GM12878 (cell line): ENCODE measurements at regions not wholly inside any gene's neighbourhood (a gene's known extent, or its start where the extent isn't known, plus 50 kb on each side); places are given as distances from the start of the nearest gene placed in this dataset.

Experiments used
- ATAC-seq: fragments of 200-7000 bp; cut with Tn5 transposase; 3 replicates; pipeline ENCODE4 v1.9.1; 2020; ENCODE audit warnings: mild to moderate bottlenecking, moderate library complexity
- BruUV-seq: library from RNA; stranded (reverse); fragments of 400-500 nt; replicated peaks from 2 replicates; lab custom pipeline; 2021; lab: Mats Ljungman, UMichigan
- CTCF ChIA-PET: fragments of 300-600 bp; sonication (Branson Sonifier 250); formaldehyde crosslinking; extraction: SDS; loops from one replicate; lab custom pipeline; 2021; ENCODE audit warnings: inconsistent platforms; lab: Yijun Ruan, JAX
- POLR2A ChIA-PET: fragments of 350-600 bp; formaldehyde crosslinking; extraction: SDS; loops from one replicate; lab custom pipeline; 2021; ENCODE audit warnings: inconsistent platforms; lab: Charles Lee
- RAD21 ChIA-PET: fragments of 300-600 bp; sonication (Branson Sonifier 250); formaldehyde crosslinking; loops from one replicate; lab custom pipeline; 2023; ENCODE audit warnings: antibody characterized with exemption; ENCODE audit not compliant: unreplicated experiment; lab: Charles Lee
- SMC1A ChIA-PET: fragments of 300-600 bp; sonication (Branson Sonifier 250); formaldehyde crosslinking; loops from one replicate; lab custom pipeline; 2023; ENCODE audit not compliant: unreplicated experiment, uncharacterized antibody; lab: Charles Lee
- DNase-seq: peaks from one replicate; pipeline ENCODE4 v3.0.0-alpha.2; 2011; ENCODE audit warnings: low read depth, low spot score
- FAIRE-seq: peaks from 3 replicates; lab custom pipeline; 2011; peaks lifted over from hg19 to GRCh38; lab: Jason Lieb, UNC
- H2AFZ ChIP-seq: 2 replicates; pipeline ENCODE4 v1.6.0; 2011; ENCODE audit warnings: low read depth, low read length, control low read depth; ENCODE audit not compliant: control insufficient read depth
- H3K27ac ChIP-seq: 2 replicates; pipeline ENCODE4 v1.5.1; 2011; ENCODE audit warnings: control low read depth; ENCODE audit not compliant: control insufficient read depth, insufficient read depth
- H3K27me3 ChIP-seq, 2 experiments: replicated peaks in 1 of 2; 2 replicates each; pipeline versions ENCODE4 v1.6.0 to v1.6.1; 2011; ENCODE audit warnings: low read length in 1 of 2; ENCODE audit not compliant: control insufficient read depth in 2 of 2, insufficient read depth in 2 of 2
- H3K36me3 ChIP-seq, 2 experiments: 2 replicates each; pipeline ENCODE4 v1.5.1; 2011; ENCODE audit warnings: low read length in 1 of 2; ENCODE audit not compliant: control insufficient read depth in 2 of 2, insufficient read depth in 2 of 2
- H3K4me1 ChIP-seq: 2 replicates; pipeline ENCODE4 v1.6.1; 2011; ENCODE audit warnings: mild to moderate bottlenecking, low read length, moderate library complexity, mixed read lengths; ENCODE audit not compliant: control insufficient read depth, insufficient read depth
- H3K4me2 ChIP-seq: 2 replicates; pipeline ENCODE4 v1.6.0; 2011; ENCODE audit warnings: control low read depth; ENCODE audit not compliant: control insufficient read depth, insufficient read depth
- H3K4me3 ChIP-seq: fragments of 200-600 bp; sonication (generic); 2 replicates; pipeline ENCODE4 v1.5.1; 2016
- H3K79me2 ChIP-seq: 2 replicates; pipeline ENCODE4 v1.6.0; 2011; ENCODE audit warnings: low read length; ENCODE audit not compliant: control insufficient read depth, insufficient read depth
- H3K9ac ChIP-seq: 2 replicates; pipeline ENCODE4 v1.8.0; 2011; ENCODE audit warnings: low read length, control low read depth, mixed read lengths; ENCODE audit not compliant: control insufficient read depth, insufficient read depth
- H3K9me3 ChIP-seq: replicated peaks from 3 replicates; pipeline ENCODE4 v1.5.1; 2011; ENCODE audit warnings: mild to moderate bottlenecking, low read length; ENCODE audit not compliant: control insufficient read depth, insufficient read depth
- H4K20me1 ChIP-seq: 2 replicates; pipeline ENCODE4 v1.6.0; 2011; ENCODE audit not compliant: control insufficient read depth, insufficient read depth
- BCL3 ChIP-seq: IDR thresholded peaks from 2 replicates; pipeline ENCODE4 v1.6.1; 2011; ENCODE audit warnings: borderline replicate concordance, low read depth, mild to moderate bottlenecking, moderate library complexity, low read length; ENCODE audit not compliant: insufficient read depth, poor library complexity, severe bottlenecking
- BCLAF1 ChIP-seq: fragments of 450-650 bp; IDR thresholded peaks from 2 replicates; pipeline ENCODE4 v1.6.1; 2017; ENCODE audit warnings: antibody characterized with exemption, mild to moderate bottlenecking, moderate library complexity
- CBX3 ChIP-seq: fragments of 200-600 bp; sonication (generic); IDR thresholded peaks from 2 replicates; pipeline ENCODE4 v1.6.1; 2016; ENCODE audit warnings: low read depth, borderline replicate concordance
- HDAC6 ChIP-seq: fragments of 200-600 bp; sonication (generic); IDR thresholded peaks from one replicate; pipeline ENCODE4 v1.8.0; 2017; ENCODE audit warnings: antibody characterized with exemption; ENCODE audit not compliant: unreplicated experiment
- MEF2B ChIP-seq: fragments of 450-650 bp; IDR thresholded peaks from 2 replicates; pipeline ENCODE4 v1.6.1; 2018; ENCODE audit warnings: mild to moderate bottlenecking, moderate library complexity; ENCODE audit not compliant: partially characterized antibody, poor library complexity, severe bottlenecking
- MYB ChIP-seq: fragments of 150-350 bp; IDR thresholded peaks from 2 replicates; pipeline ENCODE4 v1.6.1; 2014; ENCODE audit warnings: mild to moderate bottlenecking, low read depth, low read length, borderline replicate concordance
- POLR2AphosphoS5 ChIP-seq: IDR thresholded peaks from 2 replicates; pipeline ENCODE4 v1.6.1; 2011; ENCODE audit warnings: mild to moderate bottlenecking, low read length, inconsistent platforms
- RAD21 ChIP-seq: IDR thresholded peaks from 2 replicates; pipeline ENCODE4 v1.6.1; 2011; ENCODE audit warnings: mild to moderate bottlenecking, low read depth, low read length, moderate library complexity; ENCODE audit not compliant: insufficient read depth
- TAF1 ChIP-seq: IDR thresholded peaks from 2 replicates; pipeline ENCODE4 v1.6.1; 2011; ENCODE audit warnings: mild to moderate bottlenecking, low read depth, low read length, borderline replicate concordance
- TCF12 ChIP-seq: IDR thresholded peaks from 2 replicates; pipeline ENCODE4 v1.6.1; 2011; ENCODE audit warnings: low read depth, mild to moderate bottlenecking, low read length
- TCF7 ChIP-seq: IDR thresholded peaks from 2 replicates; pipeline ENCODE4 v1.6.1; 2014; ENCODE audit warnings: antibody characterized with exemption, borderline replicate concordance
- YY1 ChIP-seq: IDR thresholded peaks from 2 replicates; pipeline ENCODE4 v1.6.1; 2011; ENCODE audit warnings: low read depth, mild to moderate bottlenecking, low read length
- ZNF622 ChIP-seq: fragments of 450-650 bp; IDR thresholded peaks from 2 replicates; pipeline ENCODE4 v1.6.1; 2017; ENCODE audit warnings: mild to moderate bottlenecking, inconsistent platforms
- WGBS: methylation state at CpG from one replicate; pipeline ENCODE4 v1.1.6; 2016; ENCODE audit warnings: low lambda C conversion rate; ENCODE audit not compliant: insufficient replicate concordance, insufficient coverage; ENCODE audit errors: missing lambda C conversion rate; 5-methylcytosine and 5-hydroxymethylcytosine counted together
- in situ Hi-C: fragments of 300-500 bp; cut with MboI; formaldehyde crosslinking; loops from 9 replicates; pipeline ENCODE4 v1.14.3; 2018; ENCODE audit warnings: mixed read lengths
- intact Hi-C: fragments of 100-400 bp; cut with micrococcal nuclease; formaldehyde crosslinking; loops from one replicate; pipeline ENCODE4 v1.14.2; 2022; ENCODE audit not compliant: unreplicated experiment

DNA sequence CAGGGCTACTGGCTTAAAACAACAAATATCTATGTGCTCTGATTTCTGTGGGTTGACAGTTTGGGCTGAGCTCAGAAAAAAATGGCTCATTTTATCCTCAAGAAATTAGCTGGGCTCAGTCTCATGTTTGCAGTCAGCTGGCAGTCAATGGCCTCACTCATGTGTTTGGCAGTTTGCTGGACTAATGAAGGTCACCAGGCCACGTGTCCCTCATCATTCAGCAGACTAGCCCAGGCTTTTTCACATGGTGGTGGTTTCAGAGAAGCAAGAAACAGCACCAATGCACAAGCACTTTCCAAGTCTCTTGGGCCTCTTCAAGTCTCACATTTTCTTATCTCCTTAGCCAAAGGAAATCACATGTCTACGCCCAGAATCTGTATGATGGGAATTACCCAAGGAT is 478.3 kb upstream of the PPP2R3A start:
- Histone ChIP-seq H3K79me2 (no peaks in the 10 kb centered on the region), H3K27me3 (peaks cover 0 to 2% of the 10 kb centered on the region in 2 experiments; a peak in 2 of 4 replicates), H3K9ac (no peak overlapping the region), H4K20me1 (no peaks in the 10 kb centered on the region), H3K4me2 (no peak overlapping the region), H3K4me1 (no peaks in the 10 kb centered on the region), H3K9me3 (no peaks in the 10 kb centered on the region), H3K4me3 (no peak overlapping the region), H3K27ac (no peak overlapping the region), H2AFZ (no peak overlapping the region), H3K36me3 (no peaks in the 10 kb centered on the region)
- no TSS peak for BruUV-seq
- SMC1A ChIA-PET, result no interaction called here
- intact Hi-C loops (no loop called here), in situ Hi-C loops (no loop called here)
- WGBS, result 0% methylated on average over 2 of the region's 2 CpGs
- TF ChIP-seq HDAC6, result no peak
- TF ChIP-seq TCF12, result no peak
- no peak for TF ChIP-seq TAF1
- ATAC-seq, result no peak
- no peak for FAIRE-seq
- CTCF ChIA-PET, result interaction anchor here (0.7 kb wide), 1 partner anchor 693 kb away, joined by 3 read pairs; the partner anchor contains the start of gene EPHB1
- DNase-seq, result no peak
- POLR2A ChIA-PET, result no interaction called here
- RAD21 ChIA-PET, result no interaction called here

GRCh38 chr3:135490219-135490915 is 475.2 kb upstream of the PPP2R3A start:
- no peaks in the 10 kb centered on the region for H3K36me3 ChIP-seq
- no peak for FAIRE-seq
- no peak overlapping the region for H2AFZ ChIP-seq
- WGBS, result 30% methylated on average over 4 of the region's 4 CpGs
- ChIA-PET SMC1A (no interaction called here), RAD21 (no interaction called here), POLR2A (no interaction called here), CTCF (no interaction called here)
- no peaks in the 10 kb centered on the region for H3K9me3 ChIP-seq
- no TSS peak for BruUV-seq
- no peak overlapping the region for H3K4me3 ChIP-seq
- no peaks in the 10 kb centered on the region for H3K4me1 ChIP-seq
- peaks cover 0 to 2% of the 10 kb centered on the region in 2 experiments; a peak in 2 of 4 replicates for H3K27me3 ChIP-seq
- no peaks in the 10 kb centered on the region for H4K20me1 ChIP-seq
- in situ Hi-C loops, result no loop called here
- H3K4me2 ChIP-seq, result no peak overlapping the region
- no peak overlapping the region for H3K9ac ChIP-seq
- intact Hi-C loops, result no loop called here
- ATAC-seq, result no peak
- DNase-seq, result no peak
- no peaks in the 10 kb centered on the region for H3K79me2 ChIP-seq
- no peak overlapping the region for H3K27ac ChIP-seq
- no peak for TF ChIP-seq CBX3
- TF ChIP-seq MYB, result no peak
- no peak for TF ChIP-seq BCL3
- no peak for TF ChIP-seq RAD21
- TF ChIP-seq TCF7, result no peak
- no peak for TF ChIP-seq MEF2B
- TF ChIP-seq YY1, result no peak
- no peak for TF ChIP-seq POLR2AphosphoS5
- TF ChIP-seq BCLAF1, result no peak
- no peak for TF ChIP-seq ZNF622
